GM18867 (cell line): ENCODE measurements at regions not wholly inside any gene's neighbourhood (a gene's known extent, or its start where the extent isn't known, plus 50 kb on each side); places are given as distances from the start of the nearest gene placed in this dataset.

ENCODE experiments used
- ATAC-seq: cut with Tn5 transposase; IDR thresholded peaks from one replicate; pipeline ENCODE4 v1.9.1; 2021; ENCODE audit warnings: mild to moderate bottlenecking, moderate library complexity; ENCODE audit not compliant: unreplicated experiment

GRCh38 chr18:33960417-33960816, 264.3 kb downstream of the NOL4 start:
- ATAC-seq: no peak

- ATAC-seq: no peak
Measured at GRCh38 chr18:33959609-33960008, 265.1 kb downstream of the NOL4 start.

GRCh38 chr18:33957707-33958106, 267.0 kb downstream of the NOL4 start:
- ATAC-seq: no peak

- ATAC-seq: no peak
Measured at GRCh38 chr18:33951031-33951430, 273.7 kb downstream of the NOL4 start.

GRCh38 chr18:33946336-33946735, 278.4 kb downstream of the NOL4 start:
- no peak for ATAC-seq

GRCh38 chr18:33944493-33944892, 280.2 kb downstream of the NOL4 start:
- ATAC-seq: no peak

GRCh38 chr18:33937270-33937816, 287.4 kb downstream of the NOL4 start:
- ATAC-seq: no peak

- no peak for ATAC-seq
Measured at GRCh38 chr18:33934258-33934657, 290.5 kb downstream of the NOL4 start.

GRCh38 chr18:33928231-33928630, 296.5 kb downstream of the NOL4 start:
- ATAC-seq: no peak

- no peak for ATAC-seq
Measured at GRCh38 chr18:33924576-33924975, 300.1 kb downstream of the NOL4 start.

- ATAC-seq: no peak
Measured at GRCh38 chr18:33923980-33924379, 300.7 kb downstream of the NOL4 start.

GRCh38 chr18:33918571-33918970, 306.1 kb downstream of the NOL4 start:
- no peak for ATAC-seq

GRCh38 chr18:33916200-33916599, 308.5 kb downstream of the NOL4 start:
- no peak for ATAC-seq

GRCh38 chr18:33914399-33914798, 310.3 kb downstream of the NOL4 start:
- no peak for ATAC-seq

GRCh38 chr18:33906046-33906445, 318.7 kb downstream of the NOL4 start:
- no peak for ATAC-seq

GRCh38 chr18:33901894-33902512, 322.7 kb downstream of the NOL4 start:
- ATAC-seq: no peak

- no peak for ATAC-seq
Measured at GRCh38 chr18:33900638-33901037, 322.6 kb downstream of the ASXL3 start.

- no peak for ATAC-seq
Measured at GRCh38 chr18:33898427-33898826, 320.4 kb downstream of the ASXL3 start.

GRCh38 chr18:33878213-33878612, 300.2 kb downstream of the ASXL3 start:
- no peak for ATAC-seq

GRCh38 chr18:33875029-33875565, 297.1 kb downstream of the ASXL3 start:
- ATAC-seq: no peak

GRCh38 chr18:33873112-33873511, 295.1 kb downstream of the ASXL3 start:
- ATAC-seq: no peak

- no peak for ATAC-seq
Measured at GRCh38 chr18:33871363-33872025, 293.5 kb downstream of the ASXL3 start.
